ENCODE measurements at regions not wholly inside any gene's neighbourhood (a gene's known extent, or its start where the extent isn't known, plus 50 kb on each side); places are given as distances from the start of the nearest gene placed in this dataset.

DNA sequence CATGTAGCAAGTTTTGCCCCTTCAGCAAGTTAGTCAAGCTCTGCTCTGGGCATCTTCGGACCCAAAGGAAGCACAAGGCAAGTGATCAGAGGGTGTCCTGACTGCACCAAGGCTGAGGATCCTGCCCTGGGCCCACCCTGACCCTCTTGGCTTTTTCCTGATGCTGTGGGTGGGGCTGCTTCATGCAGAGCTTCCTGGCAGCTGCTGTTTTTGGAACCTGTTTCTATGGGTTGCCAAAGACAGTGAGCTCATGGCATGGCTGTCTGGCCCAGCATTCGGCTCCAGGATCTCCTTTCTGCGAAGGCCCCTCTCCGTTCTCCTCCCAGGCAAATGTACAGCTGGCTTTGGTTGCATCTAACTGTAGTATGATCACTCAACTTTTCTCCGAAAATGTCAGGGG is 497.9 kb downstream of the ARHGEF28 start:
- DNase-seq (ENCODE audit: low read depth), result no peak

DNA sequence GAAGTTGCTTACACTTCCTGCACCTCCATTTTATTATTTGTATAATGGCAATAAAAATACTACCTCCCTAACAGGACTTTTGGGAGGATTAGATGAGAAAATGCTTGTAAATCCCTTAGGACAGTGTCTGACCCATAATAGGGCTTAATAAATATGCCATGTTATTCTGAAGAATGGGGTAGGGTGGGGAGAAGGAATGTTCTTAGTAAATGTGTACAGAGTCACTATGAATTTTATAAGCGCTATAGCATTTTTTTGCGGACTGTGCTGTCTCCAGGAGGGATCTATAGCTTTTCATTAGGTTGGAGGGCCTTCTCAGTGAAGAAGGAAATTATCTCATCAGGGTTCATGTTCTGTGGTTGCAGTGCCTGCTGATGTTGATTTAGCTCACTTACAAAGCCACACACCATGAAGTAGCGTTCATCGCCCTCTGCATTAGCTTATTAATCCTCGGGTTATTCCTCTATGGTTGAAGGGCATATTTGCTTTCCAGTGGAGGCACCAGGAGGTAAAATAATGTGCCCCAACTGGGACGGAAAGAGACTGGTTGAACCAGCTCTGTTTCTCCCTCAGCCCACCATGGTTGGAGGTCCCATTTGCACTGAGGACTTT is 497.1 kb downstream of the ARHGEF28 start:
- DNase-seq (ENCODE audit: low read depth), result no peak

DNA sequence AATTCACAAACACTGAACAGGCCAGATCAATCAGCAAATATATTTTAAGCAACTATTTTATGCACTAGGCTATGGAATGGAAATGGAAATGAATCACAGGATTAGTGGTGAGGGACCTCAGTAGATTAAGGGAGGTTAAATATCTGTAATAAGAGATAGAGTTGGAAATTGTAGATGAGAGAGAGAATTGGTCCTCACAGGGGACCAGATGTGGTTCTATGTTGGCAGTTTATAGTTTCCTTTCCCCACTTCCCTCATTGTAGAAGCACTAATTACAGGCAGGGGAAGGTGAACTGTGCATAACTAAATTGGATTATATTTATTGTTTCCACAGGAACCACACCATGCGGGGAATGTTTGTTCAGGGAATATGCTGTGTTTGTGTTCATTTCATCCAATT is 496.2 kb downstream of the ARHGEF28 start:
- no peak for DNase-seq (ENCODE audit: low read depth)

DNA sequence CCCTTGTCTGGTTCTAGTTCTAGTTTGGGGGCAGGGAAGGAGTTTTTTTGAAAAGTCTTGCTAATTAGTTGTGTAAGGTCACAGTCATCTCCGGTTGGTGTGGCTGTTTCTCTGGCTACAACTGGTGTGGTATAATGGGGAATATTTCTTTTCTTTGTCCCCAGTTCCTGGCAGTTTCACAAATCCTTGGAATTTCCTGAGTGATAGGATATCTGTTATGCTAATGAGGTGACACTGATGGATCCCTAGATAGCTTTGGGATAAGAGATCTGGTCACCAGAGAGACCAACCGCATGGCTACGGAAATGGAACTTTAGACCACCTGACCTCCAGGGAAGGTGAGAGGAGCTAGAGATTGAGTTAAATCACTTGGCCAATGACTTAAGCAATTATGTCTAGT is 494.6 kb downstream of the ARHGEF28 start:
- no peak for DNase-seq (ENCODE audit: low read depth)

DNA sequence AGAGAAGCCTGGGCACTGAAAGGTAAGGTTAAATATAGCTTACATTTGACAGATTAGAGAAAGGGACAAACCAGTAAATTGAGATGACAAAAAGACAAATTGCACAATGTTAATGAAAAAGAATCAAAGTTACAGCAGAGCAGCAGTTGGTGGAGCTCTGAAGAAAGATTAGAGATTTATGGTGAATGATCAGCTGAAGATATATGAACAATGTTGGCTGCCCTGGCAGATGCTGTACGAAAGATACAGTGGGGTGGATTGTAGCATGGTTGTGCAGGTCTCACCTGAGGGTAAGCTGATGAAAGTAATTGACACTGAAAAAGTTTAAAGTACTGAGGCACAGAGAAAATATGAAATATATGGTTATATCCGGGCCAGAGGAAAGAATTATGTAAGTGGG is 492.1 kb downstream of the ARHGEF28 start:
- DNase-seq (ENCODE audit: low read depth), result no peak

DNA sequence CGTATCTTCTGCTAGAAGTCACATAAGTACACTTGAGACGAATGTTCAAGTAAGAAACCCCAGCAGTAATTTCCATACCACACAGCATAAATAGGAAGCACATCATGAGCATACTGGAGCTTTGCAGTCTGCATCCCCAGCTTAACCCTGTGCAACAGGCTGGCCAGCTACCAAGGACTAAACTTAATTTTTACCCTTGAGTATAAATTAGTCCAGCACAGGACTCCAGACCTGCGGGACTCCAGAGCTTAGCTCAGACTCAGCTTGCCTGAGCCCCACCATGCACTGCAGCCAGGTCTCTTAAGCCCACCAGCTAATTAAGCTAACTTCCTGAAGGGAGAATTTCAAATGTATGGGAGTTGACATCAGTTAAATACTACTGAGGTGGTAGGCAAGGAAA is 491.0 kb downstream of the ARHGEF28 start:
- DNase-seq (ENCODE audit: low read depth), result no peak

DNA sequence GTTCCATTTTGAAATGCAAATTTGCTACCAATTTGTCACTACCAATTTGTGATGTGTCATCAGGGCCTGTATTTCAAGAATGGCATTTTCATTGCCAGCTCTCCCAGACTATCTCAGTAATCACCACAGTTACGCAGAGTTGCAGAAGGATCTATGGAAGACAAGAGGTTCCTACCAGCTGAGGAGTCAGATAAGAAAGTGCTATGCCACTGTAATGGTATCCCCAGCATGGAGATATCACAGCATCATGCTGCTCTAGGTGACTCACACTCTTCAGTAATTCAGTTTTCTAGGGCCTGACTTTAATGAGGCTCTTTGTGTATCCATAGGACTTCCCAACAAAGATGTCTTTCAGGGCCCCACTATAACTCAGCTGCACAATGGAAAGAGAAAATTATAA is 490.3 kb downstream of the ARHGEF28 start:
- DNase-seq (ENCODE audit: low read depth), result no peak

DNA sequence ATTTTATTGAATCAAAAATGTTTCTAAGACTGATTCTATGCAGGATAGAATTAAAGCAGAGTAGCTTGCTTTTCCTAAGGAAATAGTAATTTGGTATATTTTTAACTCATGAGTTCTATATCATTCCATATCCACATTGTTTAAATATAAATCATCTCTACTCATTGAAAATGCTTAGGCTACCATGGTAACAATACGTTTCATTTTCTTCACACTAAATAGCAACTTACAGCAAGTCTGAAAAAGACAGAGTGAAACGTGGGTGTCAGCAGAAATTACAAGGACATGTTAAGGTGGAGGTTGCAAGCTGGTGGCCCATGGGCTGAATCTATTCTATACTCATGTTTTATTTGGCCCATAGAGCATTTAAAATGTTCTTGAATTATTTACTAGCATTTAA is 487.9 kb downstream of the ARHGEF28 start:
- no peak for DNase-seq (ENCODE audit: low read depth)

DNA sequence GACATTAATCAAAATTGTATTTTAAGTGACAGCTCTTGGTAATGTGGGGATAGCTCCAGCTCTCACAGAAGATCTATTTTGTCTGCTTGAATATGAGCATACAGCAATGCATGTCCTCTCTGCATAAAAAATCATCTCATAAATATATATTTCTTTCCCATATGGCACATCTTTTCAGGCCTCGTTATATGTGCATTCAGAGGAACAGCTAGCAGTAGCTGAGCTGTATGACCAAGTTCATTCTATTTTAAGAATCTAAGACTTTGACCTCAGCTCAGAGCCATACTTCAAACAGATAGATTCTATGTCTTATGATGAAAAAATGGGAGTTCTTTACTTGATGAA is 487.2 kb downstream of the ARHGEF28 start:
- DNase-seq (ENCODE audit: low read depth), result no peak

DNA sequence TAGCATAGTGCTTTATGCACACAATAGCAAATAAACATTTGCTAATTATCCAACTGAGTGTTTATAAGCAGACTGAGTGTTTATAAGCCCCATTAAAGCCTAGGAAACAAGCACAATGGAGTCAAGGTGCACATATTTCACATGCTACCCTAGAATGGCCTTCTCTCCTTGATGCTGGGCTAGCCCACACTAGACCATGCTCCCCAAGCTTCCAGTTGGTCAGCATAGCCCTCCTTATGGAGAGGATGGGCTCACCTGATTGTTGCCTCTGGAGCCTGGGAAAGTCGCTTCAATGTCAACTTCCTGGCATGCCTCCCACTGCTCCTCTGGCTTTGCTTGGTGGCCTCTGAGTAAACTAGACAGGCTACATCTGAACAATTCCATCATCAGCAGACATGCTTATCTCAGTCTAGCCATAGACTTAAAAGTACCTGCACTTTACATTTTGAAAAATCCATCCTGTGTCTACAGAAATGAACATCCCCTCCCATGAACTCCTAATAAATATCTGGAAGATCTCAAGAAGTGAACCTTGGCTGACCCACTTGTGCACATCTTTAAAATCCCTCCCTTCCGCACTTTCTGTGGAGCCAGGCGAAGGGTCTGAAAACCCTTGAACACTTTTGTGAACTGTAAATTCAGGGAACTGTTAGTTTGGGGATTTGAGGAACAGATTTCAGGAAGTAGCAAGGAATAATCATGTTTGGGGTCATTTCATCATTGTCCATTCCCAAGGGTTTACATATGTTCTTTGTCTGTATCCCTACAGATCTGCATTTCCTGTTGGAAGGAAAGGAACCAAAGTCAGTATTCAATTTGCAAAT is 486.6 kb downstream of the ARHGEF28 start:
- no peak for DNase-seq (ENCODE audit: low read depth)

DNA sequence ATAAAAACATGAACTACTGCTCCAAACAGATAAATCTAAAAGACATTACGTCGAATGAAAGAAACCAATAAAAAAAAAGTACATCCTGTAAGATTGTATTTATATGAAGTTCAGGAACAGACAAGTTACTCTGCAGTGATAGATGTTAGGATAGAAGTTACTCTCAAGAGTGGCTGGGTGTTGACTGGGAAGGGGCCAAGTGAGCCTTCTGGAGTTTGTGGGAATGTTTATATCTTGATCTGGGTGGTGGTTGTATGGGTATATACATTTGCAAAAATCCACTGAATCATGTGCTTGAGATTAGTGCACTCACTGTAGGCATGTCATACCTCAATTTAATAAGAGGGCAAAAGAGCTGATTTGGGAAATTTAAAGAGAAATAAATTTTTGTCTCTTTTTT is 485.8 kb downstream of the ARHGEF28 start:
- no peak for DNase-seq (ENCODE audit: low read depth)

DNA sequence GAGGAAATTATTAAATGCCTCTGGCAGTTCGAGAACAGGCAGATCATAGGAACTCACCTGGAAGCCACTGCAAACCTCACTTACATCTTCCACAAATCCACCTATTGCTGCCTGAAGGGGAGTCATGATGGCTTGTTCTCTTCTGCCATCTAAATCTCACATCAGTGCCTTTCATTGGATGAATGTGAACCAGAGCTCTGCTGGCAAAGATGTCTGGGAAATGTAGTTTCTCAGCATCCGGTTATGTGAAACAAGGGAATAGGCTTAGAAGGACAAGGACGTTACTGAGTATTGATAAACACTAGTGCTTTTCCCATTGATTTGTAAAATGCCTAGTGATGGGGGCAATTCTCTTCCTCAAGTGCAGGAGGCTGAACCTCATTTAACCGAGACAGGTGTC is 483.3 kb downstream of the ARHGEF28 start:
- no peak for DNase-seq (ENCODE audit: low read depth)

DNA sequence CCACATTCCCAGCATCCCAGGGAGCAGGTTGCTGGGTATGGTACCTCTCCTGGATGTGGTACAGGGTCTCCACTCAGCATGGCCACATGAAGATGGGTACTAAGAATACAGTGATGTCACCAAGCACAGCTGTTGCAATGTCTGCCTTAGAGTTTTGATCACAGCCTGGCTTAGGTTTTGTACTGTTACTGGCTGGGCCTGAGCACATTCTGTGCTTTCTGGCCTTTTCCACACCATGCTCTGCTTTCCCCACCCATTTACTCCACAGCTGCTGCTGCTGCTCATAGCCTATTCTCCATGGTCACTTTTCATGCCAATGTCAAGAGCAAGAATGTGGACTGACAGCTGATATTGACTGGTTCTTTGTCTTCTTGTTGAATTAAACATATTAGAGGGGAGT is 481.9 kb downstream of the ARHGEF28 start:
- no peak for DNase-seq (ENCODE audit: low read depth)

DNA sequence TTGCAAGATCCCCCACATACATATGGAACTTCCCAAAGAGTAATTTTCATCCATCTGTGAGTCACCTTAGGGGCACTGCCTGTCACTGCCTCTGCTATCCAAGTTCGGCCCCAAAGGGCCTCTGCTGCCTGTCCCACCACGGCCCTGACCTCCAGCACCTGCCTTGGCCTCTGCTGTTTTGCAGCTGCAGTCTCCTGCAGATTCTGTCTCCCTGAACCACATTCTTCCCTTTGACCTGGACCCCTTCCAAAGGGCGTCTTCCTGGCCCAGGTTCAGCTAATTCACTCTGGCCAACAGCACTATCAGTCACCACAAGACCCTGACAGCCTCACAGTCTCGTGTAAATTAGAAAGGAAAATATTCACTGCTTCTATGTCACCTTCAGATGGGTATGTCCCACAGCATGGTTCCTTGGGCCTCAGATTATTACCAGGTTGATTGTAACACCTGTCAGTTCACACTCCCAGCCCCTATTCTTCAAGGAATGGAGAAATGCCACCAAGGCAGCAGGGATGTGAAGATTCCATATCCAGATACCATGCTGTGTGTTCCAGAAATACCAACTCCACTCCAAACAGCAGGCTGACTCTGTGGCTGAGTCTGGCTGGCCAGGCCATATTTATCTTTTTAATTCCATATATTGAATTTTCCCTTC is 479.3 kb downstream of the ARHGEF28 start:
- no peak for DNase-seq (ENCODE audit: low read depth)

DNA sequence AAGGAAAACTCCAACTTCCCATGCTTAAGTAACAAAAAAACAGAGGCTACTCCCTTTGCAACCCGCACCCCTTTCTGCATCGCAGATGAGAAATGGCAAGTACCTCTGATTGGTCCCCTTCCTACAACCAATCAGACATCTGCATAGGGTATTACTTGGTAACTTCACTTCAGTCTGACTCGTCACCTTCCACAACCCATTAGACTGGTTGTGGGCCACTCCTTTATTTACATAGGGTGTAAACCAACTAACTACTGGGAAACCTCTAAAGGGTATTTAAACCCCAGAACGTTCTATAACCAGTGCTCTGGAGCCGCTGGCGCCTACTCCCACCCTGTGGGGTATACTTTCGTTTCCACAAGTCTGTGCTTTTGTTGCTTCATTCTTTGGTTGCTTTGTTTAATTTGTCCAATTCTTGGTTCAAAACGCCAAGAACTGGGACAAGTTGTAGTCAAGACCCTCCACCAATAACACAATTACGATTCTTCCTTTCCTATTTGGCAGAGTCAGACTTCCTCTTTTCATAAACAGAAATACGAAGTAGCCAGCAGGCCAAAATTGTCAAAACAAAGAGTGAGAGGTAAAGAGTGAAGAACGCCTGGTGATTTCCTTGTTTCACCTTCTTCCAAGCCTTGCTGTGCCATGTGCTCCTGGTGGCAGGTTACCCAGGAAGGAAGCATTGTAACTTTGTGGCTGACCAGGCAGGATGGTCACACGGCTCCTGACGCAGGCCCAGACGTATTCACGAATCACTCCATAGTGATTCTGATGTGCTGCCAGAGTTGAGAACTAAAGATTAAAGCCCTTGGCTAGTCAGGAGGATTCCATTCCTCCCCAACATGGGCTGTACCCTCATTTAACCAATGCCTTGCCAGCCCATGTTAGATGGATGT is 477.4 kb downstream of the ARHGEF28 start:
- DNase-seq (ENCODE audit: low read depth), result no peak

DNA sequence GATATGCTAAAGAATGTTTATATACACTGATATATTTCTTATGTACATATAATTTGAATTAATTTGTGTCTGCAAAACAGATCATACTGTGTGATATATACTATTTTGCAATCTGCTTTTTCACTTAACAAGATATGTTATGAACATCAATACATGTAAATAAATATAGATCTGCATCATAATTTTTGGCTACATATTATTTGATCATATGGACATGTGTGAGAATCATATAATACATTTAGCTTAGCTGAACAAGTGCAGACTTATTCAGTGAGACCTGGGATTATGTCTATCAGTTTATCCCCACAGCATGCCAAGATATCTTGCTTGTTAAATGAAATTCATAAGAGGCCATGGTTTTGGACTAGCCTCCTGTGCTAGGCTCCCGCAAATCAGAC is 474.3 kb downstream of the ARHGEF28 start:
- no peak for DNase-seq (ENCODE audit: low read depth)

DNA sequence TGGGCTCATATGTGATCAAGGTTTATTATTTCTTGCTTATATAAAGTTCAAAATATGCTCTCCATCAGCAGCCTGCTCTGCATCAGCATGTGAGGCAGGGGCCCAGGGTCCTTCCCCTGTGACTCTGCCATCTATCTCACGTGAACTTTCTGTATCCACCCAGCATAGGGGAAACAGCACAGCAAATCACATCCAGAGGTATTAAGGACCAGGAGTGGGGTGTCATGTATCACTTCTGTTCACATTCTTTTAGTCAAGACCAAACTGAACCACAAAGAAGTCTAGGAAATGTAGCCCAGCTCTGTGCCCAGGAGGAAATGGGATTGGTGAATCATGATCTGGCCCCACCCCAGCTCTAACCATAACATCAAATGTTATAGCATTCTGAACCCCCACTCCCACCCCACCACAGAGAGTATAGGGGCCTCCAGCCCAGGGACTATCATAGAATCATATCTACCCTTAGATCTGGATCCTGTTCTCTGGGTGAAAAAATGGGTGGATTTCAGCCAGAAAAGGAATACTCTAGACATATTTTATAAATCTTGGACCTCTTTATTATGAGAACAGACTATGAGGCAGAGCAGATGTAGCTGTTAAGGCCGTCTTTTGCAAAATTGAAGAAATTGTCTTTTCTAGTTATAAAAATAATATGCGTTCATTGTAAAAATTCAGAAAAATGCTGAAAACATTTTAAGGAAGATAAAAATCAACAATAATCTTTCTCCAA is 473.7 kb downstream of the ARHGEF28 start:
- DNase-seq (ENCODE audit: low read depth), result no peak

DNA sequence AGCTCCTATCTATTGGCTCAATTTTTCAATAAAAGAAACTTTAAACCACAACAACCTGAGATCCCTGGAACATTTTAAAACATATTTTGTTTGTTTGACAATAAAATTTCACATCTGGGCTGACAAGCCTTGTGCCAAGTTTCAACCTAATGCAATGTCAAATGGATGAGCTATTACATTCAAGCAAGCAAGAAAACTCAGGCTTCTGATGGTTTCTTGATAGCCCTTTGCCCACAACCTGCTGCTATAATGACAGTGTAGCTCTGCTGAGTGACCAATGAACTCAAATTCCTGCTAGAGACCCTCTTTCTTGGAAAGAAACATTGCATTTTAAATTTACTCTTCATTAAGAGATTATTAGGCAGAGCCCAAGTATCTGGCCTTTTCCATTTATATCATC is 472.9 kb downstream of the ARHGEF28 start:
- no peak for DNase-seq (ENCODE audit: low read depth)

DNA sequence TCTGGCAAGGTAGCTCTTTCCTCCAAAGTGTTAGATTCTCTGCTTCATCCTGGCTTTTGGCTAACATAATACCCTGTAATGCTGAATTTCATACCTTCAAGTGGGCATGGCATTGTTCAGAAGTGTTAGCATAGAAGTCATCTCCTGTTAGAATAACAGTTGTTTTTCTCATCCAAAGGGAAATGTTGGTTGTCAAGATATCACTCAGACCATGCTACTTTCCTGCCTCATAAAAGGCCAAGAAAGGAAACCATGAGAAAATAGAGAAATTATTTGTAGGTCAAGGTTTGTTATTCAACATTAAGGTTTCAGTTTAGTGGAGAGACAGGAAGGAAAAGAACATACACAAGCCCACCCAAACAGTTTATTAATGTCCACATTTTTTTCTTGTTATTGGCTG is 472.5 kb downstream of the ARHGEF28 start:
- DNase-seq (ENCODE audit: low read depth), result no peak

DNA sequence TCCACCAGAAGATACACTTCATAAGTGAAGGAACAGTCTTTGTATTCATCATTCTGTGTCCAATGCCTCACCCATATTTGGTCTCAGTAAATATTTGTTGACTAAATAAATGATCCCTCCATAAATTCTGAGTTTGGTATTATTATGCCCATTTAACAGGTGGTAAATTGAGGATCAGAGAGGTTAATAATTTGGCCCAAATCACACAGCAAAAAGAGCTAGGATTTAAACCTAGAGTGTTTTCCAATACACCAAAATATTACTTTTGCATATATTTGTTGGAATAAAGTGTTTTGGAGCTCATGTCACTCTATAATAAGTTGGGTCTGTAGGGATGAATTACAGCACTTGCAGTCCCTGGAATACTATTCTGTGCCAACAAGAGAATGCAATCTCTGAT is 470.3 kb downstream of the ARHGEF28 start:
- DNase-seq (ENCODE audit: low read depth), result no peak

DNA sequence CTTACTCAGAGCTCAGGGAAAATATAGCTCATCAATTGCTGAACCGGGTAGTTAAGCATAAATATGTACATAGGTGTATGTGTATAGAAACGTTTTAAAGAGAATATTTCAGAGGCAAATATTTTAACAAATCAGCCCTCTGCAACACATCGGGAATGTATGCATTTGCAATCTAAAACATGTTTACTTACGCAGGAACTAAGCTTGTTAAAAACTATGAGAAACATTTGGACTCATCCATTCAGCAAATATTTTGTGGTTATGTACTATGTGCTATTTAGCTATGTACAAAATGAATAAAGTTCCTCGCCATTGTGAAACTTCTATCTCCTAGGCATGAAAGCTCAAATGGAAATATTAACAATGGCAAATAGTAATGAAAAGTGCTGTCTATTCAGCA is 469.9 kb downstream of the ARHGEF28 start:
- DNase-seq (ENCODE audit: low read depth), result no peak

DNA sequence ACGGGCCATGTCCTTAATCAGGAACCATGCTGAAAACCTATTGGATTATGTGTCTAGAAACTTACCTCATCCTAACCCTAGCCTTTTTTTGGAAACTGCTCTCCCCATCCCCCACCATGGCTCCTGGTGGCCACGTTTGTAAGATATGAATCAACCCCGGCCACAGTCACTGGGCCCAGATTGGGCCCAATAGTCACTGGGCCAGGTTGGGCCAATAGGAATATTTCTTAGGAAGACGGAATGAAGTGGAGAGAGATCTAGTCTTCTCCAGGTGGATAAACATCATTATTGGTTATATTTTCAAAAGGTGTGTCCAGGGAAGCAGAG is 468.7 kb downstream of the ARHGEF28 start:
- DNase-seq (ENCODE audit: low read depth), result no peak

All from stimulated activated CD8-positive, alpha-beta memory T cell treated with anti-CD3 and anti-CD28 coated beads, Interleukin-4, amount 100 ng/mL, for 24 hours (primary cell).